GM19372 (cell line): ENCODE measurements at regions not wholly inside any gene's neighbourhood (a gene's known extent, or its start where the extent isn't known, plus 50 kb on each side); places are given as distances from the start of the nearest gene placed in this dataset.
"Not testable (repeated sequence)": the region's sequence is repeated elsewhere in the genome, so short reads cannot be mapped to it uniquely, and the experiment has no call there.

Experiments
- ATAC-seq: cut with Tn5 transposase; IDR thresholded peaks from one replicate; pipeline ENCODE4 v1.9.1; 2021; ENCODE audit warnings: mild to moderate bottlenecking, low read depth, moderate library complexity; ENCODE audit not compliant: unreplicated experiment

DNA sequence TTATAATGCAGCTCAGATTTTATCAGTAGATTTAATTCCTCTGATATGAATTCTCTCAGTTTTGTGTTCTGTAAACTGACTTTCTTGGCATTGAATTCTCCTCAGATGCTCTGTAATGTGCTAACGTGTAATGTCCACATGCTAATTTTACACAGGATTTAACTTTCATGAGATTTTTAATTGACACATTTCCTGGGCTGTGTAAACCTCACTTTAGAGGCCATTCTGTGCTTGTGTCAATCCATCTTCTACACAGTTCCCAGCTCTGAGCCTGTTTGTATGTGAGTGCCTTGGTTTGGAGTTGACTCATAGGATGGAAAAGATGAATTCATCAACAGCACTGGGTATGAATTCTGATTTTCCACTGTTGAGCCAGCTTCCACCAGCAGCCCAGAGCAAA lies 476.7 kb upstream of the GCFC2 start:
- no peak for ATAC-seq

DNA sequence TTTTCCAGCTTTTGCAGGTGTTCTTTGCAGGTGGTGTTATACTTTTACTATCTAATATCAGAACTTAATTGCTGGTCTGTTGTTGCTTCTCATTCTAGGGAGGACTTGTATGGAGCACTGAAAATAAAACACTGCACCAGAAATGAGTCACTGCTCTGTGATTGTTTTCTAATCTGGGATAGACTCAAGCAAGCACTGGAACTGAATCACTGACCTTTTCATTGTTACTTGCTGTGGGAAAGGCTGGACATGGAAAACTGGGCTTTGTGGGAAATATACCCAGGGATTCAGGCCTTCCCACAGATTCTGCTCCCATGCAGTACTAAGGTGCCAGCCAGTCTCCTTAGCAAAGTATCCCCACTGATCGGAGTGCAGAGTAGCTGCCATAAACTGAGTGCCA lies 470.0 kb upstream of the GCFC2 start:
- ATAC-seq, result no peak

DNA sequence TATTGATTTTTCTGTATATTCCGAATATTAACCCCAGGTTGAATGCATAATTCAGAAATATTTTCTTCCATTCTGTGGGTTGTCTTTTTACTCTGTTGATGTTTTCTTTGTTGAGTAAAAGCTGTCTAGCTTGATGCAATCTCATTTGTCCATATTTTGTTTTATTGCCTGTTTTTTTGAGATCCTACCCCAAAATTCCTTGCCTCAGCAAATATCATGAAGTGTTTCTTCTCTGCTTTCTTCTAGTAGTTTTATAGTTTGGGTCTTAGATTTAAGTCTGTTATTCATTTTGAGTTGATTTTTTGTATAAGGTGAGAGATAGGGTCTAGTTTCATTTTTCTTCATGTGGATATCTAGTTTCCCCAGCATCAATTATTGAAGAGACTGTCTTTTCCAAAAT lies 467.9 kb upstream of the GCFC2 start:
- no peak for ATAC-seq

DNA sequence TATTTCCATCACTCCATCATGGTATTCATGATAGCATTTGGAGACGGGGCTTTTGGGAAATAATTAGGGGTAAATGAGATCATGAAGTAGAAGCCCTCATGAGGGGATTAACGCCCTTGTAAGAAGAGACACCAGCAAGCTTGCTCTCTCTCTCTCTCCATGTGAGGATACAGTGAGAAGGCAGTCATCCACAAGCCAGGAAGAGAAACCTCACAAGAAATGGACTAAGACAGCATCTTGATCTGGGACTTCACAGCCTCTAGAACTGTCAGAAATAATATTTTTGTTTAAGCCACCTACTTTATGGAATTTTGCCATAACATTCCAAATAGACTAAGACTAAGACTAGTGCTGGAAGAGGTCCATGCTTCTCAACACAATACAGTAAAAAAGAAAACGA lies 464.6 kb upstream of the GCFC2 start:
- no peak for ATAC-seq

DNA sequence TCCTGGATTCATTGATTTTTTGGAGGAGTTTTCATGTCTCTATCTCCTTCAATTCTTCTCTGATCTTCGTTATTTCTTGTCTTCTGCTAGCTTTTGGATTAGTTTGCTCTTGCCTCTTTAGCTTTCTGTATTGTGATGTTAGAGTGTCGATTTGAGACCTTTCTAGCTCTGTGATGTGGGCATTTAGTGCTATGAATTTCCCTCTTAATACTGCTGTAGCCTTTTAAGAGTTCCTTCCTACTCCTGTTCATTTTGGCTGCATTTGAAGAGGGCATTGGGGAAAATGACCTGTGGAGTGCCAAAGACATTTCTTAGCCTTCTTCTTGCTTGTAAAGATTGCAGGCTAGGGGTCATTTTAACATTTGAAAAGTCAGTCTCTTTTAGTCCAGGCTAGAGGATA lies 463.8 kb upstream of the GCFC2 start:
- ATAC-seq, result no peak

DNA sequence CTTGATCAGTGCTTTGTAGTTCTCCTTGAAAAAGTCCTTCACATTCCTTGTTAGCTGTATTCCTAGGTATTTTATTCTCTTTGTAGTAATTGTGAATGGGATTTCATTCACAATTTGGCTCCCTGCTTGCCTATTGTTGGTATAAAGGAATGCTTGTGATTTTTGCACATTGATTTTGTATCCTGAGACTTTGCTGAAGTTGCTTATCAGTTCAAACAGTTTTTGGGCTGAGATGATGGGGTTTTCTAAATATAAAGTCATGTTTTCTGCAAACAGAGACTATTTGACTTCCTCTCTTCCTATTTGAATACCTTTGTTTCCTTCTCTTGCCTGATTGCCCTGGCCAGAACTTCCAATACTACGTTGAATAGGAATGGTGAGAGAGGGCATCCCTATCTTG lies 462.5 kb upstream of the GCFC2 start:
- not testable (repeated sequence) for ATAC-seq

DNA sequence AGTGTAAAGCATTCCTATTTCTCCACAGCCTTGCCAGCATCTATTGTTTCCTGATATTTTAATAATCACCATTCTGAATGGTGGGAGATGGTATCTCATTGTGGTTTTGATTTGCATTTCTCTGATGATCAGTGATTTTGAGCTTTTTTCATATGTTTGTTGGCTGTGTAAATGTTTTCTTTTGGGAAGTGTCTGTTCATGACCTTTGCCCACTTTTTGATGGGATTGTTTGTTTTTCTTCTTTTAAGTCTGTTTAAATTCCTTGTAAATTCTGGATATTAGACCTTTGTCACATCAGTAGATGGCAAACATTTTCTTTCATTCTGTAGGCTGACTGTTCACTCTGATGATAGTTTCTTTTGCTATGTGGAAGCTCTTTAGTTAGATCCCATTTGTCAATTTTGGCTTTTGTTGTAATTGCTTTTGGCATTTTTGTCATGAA lies 461.5 kb upstream of the GCFC2 start:
- not testable (repeated sequence) for ATAC-seq

DNA sequence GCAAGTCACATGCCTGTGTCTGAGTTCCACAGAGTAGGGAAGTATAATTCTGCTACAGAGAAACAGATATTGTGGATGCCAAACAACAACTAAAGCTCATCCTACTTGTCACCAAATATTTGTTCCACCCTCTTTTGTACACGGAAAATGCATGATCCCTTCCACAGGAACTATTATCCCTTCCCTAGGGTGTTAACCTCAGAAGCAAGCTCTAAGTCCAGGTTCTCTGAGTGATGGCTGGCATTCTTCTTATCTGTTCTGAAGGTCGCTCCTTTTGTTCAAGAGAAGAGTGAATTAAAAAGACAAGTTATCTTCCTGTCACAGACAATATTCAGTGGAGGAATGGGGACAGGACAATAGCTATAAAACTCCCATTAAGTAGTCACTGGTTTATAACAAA lies 460.1 kb upstream of the GCFC2 start:
- ATAC-seq, result no peak

DNA sequence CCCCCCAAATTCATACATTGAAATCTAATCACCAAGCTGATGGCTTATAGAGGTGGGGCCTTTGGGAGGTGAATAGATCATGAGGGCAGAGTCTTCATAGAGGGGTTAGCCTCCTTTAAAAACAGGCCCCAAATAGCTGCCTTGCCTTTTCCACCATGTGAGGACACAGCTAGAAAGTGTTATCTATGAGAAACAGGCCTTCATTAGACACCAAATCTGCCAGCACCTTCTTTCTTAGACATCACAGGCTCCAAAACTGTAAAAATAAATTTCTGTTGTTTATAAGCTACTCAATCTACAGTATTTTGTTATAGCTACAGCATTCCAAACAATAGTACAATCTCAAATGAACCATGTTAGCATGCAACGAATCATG lies 459.3 kb upstream of the GCFC2 start:
- ATAC-seq, result no peak

DNA sequence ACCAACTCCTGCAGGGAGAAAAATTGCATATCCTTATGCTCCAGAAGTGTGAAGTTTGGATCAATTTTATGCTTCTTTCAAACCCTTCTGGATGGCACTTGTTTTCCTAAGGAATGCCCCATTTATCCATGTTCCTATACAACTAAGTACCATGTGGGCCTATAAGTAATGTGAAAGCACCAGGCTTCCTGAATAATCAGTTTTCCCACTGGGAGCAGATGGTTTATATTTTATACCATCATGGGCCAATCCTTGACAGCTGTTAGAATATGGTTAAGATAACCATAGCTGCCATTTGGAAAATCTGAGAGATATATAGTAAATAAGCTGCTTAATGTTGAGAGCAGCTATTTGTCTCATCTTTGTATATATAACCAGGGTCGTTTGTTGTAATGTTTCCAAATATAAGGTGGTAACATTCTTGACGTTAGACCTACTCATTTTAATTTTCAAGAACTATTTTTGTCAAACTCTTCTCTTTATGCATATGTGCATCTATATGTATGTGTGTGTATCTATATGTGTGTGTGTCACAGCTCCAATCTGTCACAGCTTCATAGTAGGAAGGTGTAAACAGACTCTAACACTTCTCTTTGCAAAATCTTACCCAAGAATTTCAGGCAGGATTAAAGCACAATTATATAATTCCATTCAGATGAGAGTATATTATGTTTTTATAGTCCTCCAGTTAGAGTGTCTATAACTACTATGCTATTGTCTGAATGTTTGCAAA lies 458.7 kb upstream of the GCFC2 start:
- ATAC-seq, result no peak

DNA sequence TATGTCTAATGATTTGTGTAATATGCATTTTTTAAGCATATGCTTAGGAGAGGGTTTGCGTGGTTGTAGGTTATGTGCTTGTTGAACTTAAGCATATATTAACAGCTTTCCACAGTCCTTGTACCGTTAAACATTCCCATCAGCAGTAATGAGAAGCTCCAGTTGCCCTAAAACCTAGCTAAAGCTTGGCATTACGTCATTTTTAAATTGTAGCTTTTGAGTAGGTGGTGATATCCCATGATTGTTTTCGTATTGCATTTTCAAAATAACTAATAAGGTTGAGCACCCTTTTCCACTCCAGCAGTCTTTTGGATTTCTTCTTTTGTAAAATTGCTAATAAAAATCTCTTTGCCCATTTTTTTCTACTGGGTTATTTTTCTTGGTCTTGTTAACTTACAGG lies 453.1 kb upstream of the GCFC2 start:
- ATAC-seq, result no peak

DNA sequence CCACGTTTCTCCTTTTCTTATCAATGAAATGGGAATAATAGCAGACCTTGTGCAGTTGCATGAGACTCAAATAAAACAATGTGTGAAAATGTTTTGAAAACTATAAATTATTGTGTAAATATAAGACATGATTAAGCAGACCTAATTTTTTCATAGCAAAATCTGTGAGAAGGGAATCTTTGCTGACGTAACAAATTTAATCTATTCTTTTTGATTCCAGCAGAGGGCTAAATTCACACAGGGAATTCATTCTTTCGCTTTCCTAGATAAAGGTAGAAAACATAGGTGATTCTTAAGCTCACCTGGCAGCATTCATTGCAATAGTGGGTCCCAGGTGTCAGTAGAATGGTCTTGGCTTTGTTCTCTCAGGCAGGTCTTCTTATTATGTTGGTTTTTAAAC lies 450.0 kb upstream of the GCFC2 start:
- no peak for ATAC-seq

DNA sequence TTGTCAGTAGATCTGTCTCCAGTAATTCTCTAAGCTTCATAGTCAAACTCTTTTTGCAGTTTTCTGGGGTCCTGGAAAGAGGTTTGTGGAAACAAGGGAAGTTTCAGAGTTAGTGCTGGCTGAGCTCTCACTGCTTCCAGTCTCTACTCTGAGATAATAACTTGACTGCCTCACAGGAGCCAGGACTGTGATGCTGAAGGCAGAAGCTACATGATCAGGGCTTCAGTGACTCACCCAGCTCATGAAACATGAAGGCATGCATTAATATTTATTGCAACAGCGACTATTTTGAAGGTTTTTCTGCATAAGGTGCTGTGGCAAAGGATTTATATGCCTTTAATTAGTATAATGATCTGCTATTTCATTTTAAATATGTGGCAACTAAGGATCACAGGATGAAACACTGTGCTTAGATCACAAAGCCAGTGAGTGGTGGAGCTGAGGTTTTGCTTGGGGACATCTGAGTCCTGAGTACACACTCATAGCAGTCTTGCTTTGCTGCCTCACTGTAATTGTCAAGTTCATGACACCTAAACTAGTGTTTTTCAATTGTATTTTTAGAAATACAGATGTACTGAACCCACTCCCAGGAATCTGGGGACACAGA lies 448.4 kb upstream of the GCFC2 start:
- no peak for ATAC-seq

DNA sequence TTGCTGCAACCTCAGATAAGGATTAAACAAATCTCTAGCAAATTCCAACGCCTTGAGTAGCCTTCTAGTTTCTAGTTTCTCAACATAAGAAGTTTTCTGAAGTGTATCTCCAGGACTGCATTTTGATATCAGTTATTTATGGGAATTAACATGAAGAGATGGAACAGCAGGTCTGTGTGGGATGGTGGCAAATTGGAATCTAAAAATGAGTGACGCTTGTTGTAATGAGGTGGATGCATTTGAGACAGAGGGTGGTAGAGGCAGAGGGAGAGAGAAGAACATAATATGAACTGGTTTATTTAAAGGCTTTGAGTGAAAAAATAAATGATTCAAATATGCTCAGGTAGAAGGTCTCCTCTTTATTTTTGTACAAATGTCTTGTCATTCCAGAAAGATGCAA lies 446.8 kb upstream of the GCFC2 start:
- no peak for ATAC-seq

DNA sequence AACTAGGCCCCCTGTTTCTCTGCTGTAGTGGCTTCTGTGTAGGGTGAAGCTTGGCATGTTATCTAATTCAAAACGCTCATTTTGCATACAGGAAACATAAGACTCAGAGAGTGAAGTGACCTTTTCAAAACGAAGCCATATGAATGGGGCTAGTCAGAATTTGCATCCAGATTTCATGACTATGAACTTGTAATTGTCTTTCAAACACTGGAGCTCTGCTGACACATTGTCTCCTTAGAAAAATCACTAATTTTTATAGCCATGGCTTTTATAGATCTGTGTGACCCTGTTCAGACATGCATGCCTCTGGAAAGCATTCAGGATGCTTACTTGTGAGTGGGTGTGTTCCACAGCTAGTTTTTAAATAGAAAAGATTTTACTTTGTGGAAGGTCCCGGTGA lies 444.3 kb upstream of the GCFC2 start:
- ATAC-seq, result no peak

DNA sequence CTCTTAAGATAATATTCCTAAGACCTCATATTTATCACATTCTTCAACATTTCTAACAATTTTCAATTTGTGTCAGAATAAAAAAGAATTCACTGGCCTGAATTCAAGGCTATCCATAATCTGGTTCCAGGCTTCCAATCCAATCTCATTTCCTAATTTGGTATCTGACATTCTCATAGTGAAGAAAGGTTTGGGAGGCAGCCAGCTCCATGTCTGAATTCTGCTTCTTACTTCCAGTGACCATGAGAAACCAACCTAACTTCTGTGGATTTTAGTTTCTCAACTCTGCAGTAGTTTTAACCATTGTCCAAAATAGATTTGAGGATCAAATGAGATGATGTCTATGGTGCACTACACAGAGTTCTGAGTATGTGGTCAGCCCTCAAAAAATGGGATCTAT lies 439.1 kb upstream of the GCFC2 start:
- ATAC-seq, result no peak

DNA sequence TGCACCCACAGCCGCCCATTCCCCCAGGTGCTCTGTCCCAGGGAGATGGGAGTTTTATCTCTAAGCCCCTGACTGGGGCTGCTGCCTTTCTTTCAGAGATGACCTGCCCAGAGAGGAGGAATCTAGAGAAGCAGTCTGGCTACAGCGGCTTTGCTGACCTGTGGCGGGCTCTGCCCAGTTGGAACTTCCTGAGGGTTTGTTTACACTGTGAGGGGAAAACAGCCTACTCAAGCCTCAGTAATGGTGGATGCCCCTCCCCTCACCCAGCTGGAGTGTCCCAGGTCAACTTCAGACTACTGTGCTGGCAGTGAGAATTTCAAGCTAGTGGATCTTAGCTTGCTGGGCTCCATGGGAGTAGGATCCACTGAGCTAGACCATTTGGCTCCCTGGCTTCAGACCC lies 428.6 kb upstream of the GCFC2 start:
- ATAC-seq, result not testable (repeated sequence)

DNA sequence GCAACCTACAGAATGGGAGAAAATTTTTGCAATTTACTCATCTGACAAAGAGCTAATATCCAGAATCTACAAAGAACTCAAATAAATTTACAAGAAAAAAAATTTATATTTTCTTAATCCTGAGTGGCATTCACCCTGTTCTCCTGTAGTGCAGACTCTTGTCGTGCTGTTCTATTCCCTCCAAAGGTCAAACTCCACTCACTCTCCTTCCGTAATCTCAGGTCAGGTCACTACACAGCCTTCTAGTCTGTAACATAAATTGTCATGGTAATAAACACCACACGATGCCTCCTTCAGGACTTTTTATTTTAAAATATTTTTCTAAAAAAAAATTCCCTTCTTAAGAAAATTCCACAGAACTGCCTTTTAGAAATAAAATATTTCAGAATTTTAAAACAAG lies 417.9 kb upstream of the GCFC2 start:
- no peak for ATAC-seq

DNA sequence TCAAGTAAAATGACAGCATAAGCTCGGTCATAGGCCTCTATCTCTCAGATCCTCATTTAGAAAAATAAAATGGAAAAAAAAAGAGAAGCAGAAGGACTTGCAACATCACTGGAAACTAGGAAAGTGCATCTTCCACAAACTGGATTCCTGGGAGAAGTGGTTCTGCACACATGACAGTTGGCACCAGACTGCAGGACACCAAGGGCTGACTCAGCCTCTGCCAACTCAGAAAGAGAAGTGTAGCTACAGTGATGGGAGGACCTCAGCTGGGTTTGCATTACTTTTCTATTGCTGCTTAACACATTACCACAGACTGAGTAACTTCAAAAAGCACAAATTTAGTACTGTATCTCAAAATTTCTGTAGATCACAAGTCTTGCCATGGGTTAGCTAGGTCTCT lies 409.5 kb upstream of the GCFC2 start:
- ATAC-seq, result no peak

DNA sequence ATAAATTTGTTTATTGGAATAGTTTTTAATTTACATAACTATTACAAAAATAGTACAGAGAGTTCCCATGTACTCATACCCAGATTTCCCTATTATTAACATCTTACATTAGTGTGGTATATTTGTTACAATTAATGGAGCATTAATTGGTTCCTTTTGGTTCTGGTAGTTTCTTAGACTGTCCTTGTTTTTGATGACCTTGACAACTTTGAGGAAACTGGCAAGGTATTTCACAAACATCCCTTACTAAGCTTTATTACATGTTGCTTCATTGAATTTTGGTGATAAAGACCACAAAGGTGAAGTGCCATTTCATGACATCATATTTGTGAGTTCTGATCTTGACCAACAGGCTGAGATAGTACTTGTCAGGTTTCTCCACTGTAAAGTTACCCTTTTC lies 379.0 kb upstream of the GCFC2 start:
- no peak for ATAC-seq

DNA sequence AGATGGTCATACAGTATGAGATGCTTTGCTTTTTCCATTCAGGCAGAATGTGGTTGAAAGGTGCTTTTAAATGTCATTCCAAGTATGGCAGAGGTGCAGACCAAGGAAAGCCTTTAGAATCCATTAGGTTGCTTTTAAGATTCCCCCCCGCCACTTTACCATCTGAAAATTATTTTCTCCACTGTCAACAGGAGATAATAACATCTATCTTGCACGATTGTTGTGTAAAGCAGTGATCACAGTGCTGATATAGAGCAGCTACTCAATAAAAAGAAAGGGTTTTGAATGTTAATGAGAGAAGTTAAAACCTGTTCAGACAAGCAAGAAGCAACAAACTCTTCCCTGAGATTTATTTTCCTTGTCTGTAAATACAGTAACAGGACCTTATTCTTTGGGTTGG lies 372.5 kb upstream of the GCFC2 start:
- no peak for ATAC-seq

DNA sequence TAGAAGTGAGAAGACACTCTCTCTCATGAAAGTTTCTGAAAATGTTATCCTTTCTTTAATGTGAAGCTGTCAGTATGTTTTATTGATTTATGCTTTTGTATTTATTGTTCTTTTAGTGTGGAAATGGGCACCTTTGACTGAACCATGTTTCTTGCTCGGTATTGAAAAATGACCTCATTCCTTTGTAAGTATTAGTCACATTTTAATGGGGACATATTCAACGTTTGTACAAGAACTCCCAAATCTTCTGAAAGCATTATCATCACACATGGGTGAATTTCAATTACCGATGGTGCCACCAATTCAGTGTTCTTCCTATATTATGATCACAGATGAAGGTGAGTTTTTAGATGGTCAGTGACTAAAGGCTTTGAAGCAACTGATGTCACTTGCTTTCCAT lies 371.8 kb upstream of the GCFC2 start:
- no peak for ATAC-seq

DNA sequence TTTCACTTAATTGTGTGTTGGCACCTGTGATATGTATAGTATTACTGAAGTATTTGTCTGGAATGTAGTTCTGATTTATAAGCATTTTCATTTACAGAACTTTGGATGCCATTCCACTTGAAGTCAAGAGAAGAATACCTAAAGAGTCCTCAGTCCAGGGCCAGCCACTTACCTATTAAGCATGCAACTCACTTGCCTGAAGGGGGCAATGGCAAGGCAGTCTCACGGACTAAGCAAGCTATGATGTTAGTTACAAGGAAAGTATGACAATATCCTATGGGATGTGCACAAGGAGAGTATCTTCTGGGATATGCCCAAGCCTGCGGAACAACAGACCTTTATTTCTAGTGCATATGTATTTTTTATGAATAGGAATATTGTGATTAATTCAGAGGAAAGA lies 369.4 kb upstream of the GCFC2 start:
- ATAC-seq, result no peak
